Astrocyte of the spinal cord (primary cell): ENCODE measurements at regions not wholly inside any gene's neighbourhood (a gene's known extent, or its start where the extent isn't known, plus 50 kb on each side); places are given as distances from the start of the nearest gene placed in this dataset.

ENCODE experiments used
- DNase-seq: peaks from one replicate; pipeline ENCODE4 v3.0.0; 2011; ENCODE audit warnings: low read depth, low spot score
- H3K4me3 ChIP-seq: 2 replicates; pipeline ENCODE4 v1.5.1; 2011; ENCODE audit warnings: low read depth, mild to moderate bottlenecking, low read length, moderate library complexity
- in situ Hi-C: cut with HindIII; loops from 2 replicates; pipeline ENCODE4 v1.10.0; 2017; ENCODE audit warnings: low sequenced_read_pairs
- TF ChIP-seq, protein P1 (sequence below): IDR thresholded peaks from 2 replicates; pipeline ENCODE4 v1.5.1; 2012; ENCODE audit warnings: low read depth, mild to moderate bottlenecking, low read length, inconsistent platforms

DNA sequence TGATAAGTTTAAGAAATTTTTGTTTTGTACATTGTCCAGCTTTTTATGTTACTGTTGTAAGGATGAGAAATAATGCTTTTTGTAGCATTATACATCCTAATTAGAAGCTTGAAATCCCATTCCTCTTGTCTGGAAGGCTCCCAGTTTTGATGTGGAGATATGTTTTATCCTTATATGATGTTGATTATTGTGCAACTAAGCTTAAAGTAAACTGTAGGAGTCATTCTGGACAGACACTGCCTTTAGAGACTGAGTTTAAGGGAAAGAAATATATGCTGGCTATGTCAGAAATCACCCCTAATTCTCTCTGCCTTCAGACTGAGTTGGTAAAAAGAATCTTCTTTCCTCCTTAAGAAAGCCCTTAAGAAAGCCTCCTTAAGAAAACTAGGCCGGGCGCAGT lies 670.4 kb downstream of the ZPLD1 start:
- in situ Hi-C loops, result no loop called here

DNA sequence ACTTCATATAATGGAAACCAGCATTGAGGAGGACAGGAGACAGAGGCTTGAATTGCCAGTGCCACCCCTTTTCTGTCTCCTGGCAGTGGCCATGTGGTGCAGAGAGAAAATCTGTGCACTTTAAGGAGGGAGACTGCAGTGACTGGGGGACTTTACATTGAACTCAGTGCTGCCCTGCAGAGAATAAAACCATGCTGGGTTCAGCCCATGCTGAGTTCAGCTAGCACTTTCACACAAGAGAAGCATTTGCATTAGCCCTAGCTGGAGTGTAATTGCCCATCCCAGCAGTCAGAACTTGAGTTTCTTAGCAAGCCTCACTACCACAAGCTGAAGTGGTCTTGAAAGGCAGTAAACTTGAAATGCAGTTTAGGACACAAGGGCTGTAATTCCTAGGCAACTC lies 677.5 kb downstream of the ZPLD1 start:
- no peak overlapping the region for H3K4me3 ChIP-seq
- no peak for DNase-seq
- TF ChIP-seq, protein P1, sequence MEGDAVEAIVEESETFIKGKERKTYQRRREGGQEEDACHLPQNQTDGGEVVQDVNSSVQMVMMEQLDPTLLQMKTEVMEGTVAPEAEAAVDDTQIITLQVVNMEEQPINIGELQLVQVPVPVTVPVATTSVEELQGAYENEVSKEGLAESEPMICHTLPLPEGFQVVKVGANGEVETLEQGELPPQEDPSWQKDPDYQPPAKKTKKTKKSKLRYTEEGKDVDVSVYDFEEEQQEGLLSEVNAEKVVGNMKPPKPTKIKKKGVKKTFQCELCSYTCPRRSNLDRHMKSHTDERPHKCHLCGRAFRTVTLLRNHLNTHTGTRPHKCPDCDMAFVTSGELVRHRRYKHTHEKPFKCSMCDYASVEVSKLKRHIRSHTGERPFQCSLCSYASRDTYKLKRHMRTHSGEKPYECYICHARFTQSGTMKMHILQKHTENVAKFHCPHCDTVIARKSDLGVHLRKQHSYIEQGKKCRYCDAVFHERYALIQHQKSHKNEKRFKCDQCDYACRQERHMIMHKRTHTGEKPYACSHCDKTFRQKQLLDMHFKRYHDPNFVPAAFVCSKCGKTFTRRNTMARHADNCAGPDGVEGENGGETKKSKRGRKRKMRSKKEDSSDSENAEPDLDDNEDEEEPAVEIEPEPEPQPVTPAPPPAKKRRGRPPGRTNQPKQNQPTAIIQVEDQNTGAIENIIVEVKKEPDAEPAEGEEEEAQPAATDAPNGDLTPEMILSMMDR, result no peak
- in situ Hi-C loops, result no loop called here

More for the DNA sequence above, 670.4 kb downstream of the ZPLD1 start:
- no peak for DNase-seq
- H3K4me3 ChIP-seq, result no peak overlapping the region
- TF ChIP-seq, protein P1, result no peak

DNA sequence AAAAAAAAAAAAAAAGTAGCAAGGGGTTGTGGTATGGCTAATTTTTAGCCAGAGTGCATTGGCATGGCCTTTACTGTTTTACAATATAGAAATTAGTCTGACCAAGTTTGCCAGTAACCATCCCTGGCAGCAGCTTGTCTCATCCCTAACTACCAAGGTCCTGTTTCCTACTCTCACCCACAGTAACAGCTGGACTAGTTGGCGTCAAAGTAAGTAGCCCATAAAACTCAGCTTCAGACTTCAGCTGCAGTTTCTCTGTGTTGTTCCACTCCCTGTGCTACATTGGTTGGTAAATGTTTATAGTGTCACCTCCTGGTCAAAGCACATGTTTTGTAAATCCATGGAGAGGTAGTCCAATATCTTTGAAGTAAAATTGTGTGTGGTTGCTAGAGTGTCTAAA lies 691.3 kb downstream of the ZPLD1 start:
- TF ChIP-seq, protein P1, result no peak
- in situ Hi-C loops, result no loop called here
- peak; percentile 35 for DNase-seq
- no peak overlapping the region for H3K4me3 ChIP-seq

DNA sequence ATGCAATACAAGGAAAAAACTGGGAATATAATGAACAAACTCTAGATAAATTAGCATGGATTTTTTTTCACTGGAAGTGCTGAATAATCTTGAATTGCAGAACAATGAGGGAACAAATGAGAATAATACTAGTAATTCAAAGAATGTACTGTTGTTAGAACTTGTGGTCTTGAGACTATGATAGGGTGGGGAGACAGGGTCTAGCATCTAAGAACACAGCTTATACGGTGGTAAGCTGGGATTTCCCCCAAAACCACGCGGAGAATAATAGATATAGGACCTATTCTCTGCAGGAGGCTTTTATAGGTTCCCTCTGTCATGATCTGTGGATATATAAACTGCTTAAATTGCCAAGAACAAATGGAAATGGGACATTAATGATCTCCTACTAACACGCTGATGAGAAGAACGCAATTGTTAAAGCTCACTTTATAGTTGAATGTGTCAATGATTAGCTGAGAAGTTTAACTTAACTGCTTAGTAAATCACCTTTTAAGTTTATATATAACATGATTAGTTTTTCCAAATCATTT lies 692.3 kb downstream of the ZPLD1 start:
- TF ChIP-seq, protein P1, result no peak
- peak; percentile 71 for DNase-seq
- no peak overlapping the region for H3K4me3 ChIP-seq
- in situ Hi-C loops, result no loop called here

DNA sequence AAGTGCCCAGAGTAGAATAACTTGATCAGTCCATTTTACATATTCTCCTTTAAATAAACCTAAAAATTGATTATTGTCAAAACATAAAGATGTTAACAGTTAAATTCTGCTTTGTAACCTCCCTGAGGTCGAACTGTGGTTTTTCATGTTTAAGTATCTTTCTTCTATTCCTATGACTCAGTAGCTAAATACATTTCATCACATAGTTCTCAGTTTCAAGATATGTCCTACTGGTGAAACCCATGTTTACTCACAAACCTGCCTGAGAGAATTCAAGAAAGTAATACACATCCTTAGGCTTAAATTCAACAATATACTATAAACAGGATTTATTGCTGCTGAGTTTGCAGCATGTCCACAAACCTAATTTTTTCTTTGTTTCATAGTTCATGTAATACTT lies 692.9 kb downstream of the ZPLD1 start:
- in situ Hi-C loops, result no loop called here
- TF ChIP-seq, protein P1, result no peak
- DNase-seq, result peak; percentile 64
- no peak overlapping the region for H3K4me3 ChIP-seq

DNA sequence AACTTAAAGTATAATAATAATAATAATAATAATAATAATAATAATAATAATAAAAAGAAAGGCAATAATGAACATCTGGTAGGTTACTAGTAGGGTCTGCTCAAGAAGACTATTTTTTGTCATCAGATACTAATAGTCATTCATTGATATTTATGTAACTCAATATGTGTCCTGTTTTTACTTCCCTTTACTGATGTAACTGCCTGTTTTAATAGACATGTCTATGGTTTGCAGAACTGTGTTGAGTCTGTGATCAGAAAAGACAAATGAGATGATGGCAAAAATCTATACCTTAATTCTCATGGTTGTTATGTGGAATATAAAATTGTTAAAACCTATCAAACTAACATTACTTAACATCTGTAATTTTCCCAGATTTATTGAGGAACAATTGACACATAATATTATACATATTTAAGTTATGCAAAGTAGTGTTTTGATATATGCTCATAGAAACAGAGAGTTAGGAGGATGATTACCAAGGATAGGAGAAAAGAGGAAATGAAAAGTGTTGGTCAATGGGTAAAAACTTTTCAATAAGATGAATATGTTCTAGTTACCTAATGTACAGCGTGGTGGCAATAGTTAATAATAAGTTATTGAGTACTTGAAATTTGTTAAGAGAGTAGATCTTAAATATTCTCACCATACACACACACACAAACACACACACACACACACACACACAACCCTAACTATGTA lies 699.4 kb downstream of the ZPLD1 start:
- no peak for DNase-seq
- no peak overlapping the region for H3K4me3 ChIP-seq
- in situ Hi-C loops, result no loop called here
- TF ChIP-seq, protein P1, result no peak

DNA sequence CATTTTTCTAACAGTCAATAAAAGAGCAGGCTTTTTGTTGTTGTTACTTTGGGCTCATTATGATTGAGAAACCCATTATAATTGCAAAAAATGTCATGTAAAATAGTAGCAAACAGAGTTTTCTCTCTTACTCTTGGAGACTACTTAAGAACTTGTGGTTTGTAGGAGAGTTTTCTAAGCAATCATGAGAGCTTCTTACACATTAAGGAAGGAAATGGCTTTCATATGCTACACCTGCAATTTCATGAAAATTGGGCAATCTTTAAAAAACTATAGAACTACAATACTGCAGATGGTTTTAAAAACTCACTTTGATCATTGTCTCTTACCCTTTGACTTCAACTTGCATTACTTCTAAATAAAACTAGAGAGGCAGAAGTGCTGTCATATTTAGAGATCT lies 701.8 kb downstream of the ZPLD1 start:
- TF ChIP-seq, protein P1, result no peak
- in situ Hi-C loops, result no loop called here
- no peak for DNase-seq
- no peak overlapping the region for H3K4me3 ChIP-seq
